ENCODE measurements at regions not wholly inside any gene's neighbourhood (a gene's known extent, or its start where the extent isn't known, plus 50 kb on each side); places are given as distances from the start of the nearest gene placed in this dataset.
"Not testable (repeated sequence)": the region's sequence is repeated elsewhere in the genome, so short reads cannot be mapped to it uniquely, and the experiment has no call there.

- no peak overlapping the region for H3K4me3 ChIP-seq (ENCODE audit: low read length)
- TF ChIP-seq CTCF (conservative IDR thresholded peaks at IDR 0.05; ENCODE audit: low read length) = no peak
- no peak for DNase-seq (ENCODE audit: low read depth)
Measured at GRCh38 chr18:42336139-42336538, 381.1 kb downstream of the PIK3C3 start.

- not testable (repeated sequence) for DNase-seq (ENCODE audit: low read depth); H3K4me3 ChIP-seq (ENCODE audit: low read length)
Measured at GRCh38 chr18:42337337-42337736, 382.3 kb downstream of the PIK3C3 start.

GRCh38 chr18:42338683-42339082, 383.6 kb downstream of the PIK3C3 start:
- TF ChIP-seq CTCF (conservative IDR thresholded peaks at IDR 0.05; ENCODE audit: low read length) = no peak
- no peak overlapping the region for H3K4me3 ChIP-seq (ENCODE audit: low read length)

GRCh38 chr18:42339372-42339771, 384.3 kb downstream of the PIK3C3 start:
- no peak overlapping the region for H3K4me3 ChIP-seq (ENCODE audit: low read length)
- TF ChIP-seq CTCF (conservative IDR thresholded peaks at IDR 0.05; ENCODE audit: low read length) = no peak
- DNase-seq (ENCODE audit: low read depth) = no peak

More at GRCh38 chr18:42338683-42339082, 383.6 kb downstream of the PIK3C3 start:
- no peak for DNase-seq (ENCODE audit: low read depth)

GRCh38 chr18:42340423-42341009, 385.5 kb downstream of the PIK3C3 start:
- no peak overlapping the region for H3K4me3 ChIP-seq (ENCODE audit: low read length)
- no peak for TF ChIP-seq CTCF (conservative IDR thresholded peaks at IDR 0.05; ENCODE audit: low read length)
- DNase-seq (ENCODE audit: low read depth) = no peak

GRCh38 chr18:42341423-42341822, 386.4 kb downstream of the PIK3C3 start:
- TF ChIP-seq CTCF (conservative IDR thresholded peaks at IDR 0.05; ENCODE audit: low read length) = no peak
- DNase-seq (ENCODE audit: low read depth) = no peak
- H3K4me3 ChIP-seq (ENCODE audit: low read length) = no peak overlapping the region

- TF ChIP-seq CTCF (conservative IDR thresholded peaks at IDR 0.05; ENCODE audit: low read length) = no peak
- H3K4me3 ChIP-seq (ENCODE audit: low read length) = no peak overlapping the region
- no peak for DNase-seq (ENCODE audit: low read depth)
Measured at GRCh38 chr18:42348722-42349121, 393.7 kb downstream of the PIK3C3 start.

- no peak for TF ChIP-seq CTCF (conservative IDR thresholded peaks at IDR 0.05; ENCODE audit: low read length)
- H3K4me3 ChIP-seq (ENCODE audit: low read length) = no peak overlapping the region
- DNase-seq (ENCODE audit: low read depth) = no peak
Measured at GRCh38 chr18:42351455-42351854, 396.4 kb downstream of the PIK3C3 start.
